K562 (cell line): ENCODE measurements at regions not wholly inside any gene's neighbourhood (a gene's known extent, or its start where the extent isn't known, plus 50 kb on each side); places are given as distances from the start of the nearest gene placed in this dataset.

Experiments
- MED1 ChIP-seq: sonication (generic); formaldehyde crosslinking; IDR thresholded peaks from 2 replicates; pipeline ENCODE4 v1.8.1; 2023; ENCODE audit warnings: missing genetic modification reagents, borderline replicate concordance
- RAD21 ChIP-seq, 2 experiments: fragments of 250-450 bp in 1 of 2; fragments of 450-650 bp in 1 of 2; sonication (Bioruptor Pico) in 1 of 2; formaldehyde crosslinking in 1 of 2; IDR thresholded peaks in 1 of 2; conservative IDR thresholded peaks in 1 of 2; 2 replicates each; pipeline versions ENCODE4 v1.4.0 to v1.8.0; 2020 to 2022; ENCODE audit warnings: mild to moderate bottlenecking in 2 of 2, moderate library complexity in 1 of 2
- ZBTB26 ChIP-seq: fragments of 450-650 bp; formaldehyde crosslinking; IDR thresholded peaks from 2 replicates; pipeline ENCODE4 v1.4.0; 2022; ENCODE audit warnings: missing genetic modification characterization
- TF ChIP-seq, protein P1 (sequence below): fragments of 200-800 bp; sonication (Bioruptor generic); IDR thresholded peaks from 2 replicates; pipeline ENCODE4 v1.6.1; 2016; ENCODE audit warnings: missing genetic modification characterization, missing compliant biosample characterization
- TF ChIP-seq, protein P2 (sequence below), 2 experiments: fragments of 450-650 bp; formaldehyde crosslinking in 1 of 2; IDR thresholded peaks; 2 replicates each; pipeline versions ENCODE4 v1.4.0 to v1.6.1; 2014 to 2020; ENCODE audit warnings: mild to moderate bottlenecking in 2 of 2, borderline replicate concordance in 1 of 2, low read depth in 1 of 2
- TF ChIP-seq, protein P3 (sequence below): fragments of 450-650 bp; formaldehyde crosslinking; IDR thresholded peaks from 2 replicates; pipeline ENCODE4 v1.4.0; 2022; ENCODE audit warnings: missing genetic modification characterization
- TF ChIP-seq, protein P4 (sequence below): fragments of 450-650 bp; IDR thresholded peaks from 2 replicates; pipeline ENCODE4 v1.6.1; 2016; ENCODE audit warnings: mild to moderate bottlenecking

DNA sequence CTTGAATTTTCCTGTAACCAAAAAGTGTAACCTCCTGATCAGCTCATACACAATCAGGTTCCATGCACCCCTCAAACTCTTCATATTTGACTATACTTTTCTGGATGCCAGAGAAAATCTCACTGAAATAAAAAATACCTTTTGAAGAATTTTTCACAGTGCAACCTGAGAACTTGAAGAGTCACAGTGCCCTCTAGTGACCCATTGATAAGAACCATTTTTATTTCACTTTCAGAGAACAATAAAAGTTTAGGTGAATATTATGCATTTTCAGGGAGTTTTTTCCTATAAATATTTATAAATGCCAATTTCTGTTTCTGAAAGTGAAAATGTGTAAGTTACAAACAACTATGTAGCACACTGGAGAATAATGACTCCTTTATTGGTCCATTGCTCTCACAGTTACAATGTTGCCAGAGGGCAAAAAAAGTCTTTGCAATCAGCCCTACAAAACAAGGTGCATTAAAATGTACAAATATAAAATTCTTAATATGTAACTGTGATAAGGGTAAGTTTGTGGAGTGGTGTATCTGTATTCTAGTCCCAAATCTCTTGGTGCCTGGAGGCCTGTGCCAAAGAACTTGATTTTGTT is 153.6 kb upstream of the INTU start (continued):
- TF ChIP-seq, protein P1, sequence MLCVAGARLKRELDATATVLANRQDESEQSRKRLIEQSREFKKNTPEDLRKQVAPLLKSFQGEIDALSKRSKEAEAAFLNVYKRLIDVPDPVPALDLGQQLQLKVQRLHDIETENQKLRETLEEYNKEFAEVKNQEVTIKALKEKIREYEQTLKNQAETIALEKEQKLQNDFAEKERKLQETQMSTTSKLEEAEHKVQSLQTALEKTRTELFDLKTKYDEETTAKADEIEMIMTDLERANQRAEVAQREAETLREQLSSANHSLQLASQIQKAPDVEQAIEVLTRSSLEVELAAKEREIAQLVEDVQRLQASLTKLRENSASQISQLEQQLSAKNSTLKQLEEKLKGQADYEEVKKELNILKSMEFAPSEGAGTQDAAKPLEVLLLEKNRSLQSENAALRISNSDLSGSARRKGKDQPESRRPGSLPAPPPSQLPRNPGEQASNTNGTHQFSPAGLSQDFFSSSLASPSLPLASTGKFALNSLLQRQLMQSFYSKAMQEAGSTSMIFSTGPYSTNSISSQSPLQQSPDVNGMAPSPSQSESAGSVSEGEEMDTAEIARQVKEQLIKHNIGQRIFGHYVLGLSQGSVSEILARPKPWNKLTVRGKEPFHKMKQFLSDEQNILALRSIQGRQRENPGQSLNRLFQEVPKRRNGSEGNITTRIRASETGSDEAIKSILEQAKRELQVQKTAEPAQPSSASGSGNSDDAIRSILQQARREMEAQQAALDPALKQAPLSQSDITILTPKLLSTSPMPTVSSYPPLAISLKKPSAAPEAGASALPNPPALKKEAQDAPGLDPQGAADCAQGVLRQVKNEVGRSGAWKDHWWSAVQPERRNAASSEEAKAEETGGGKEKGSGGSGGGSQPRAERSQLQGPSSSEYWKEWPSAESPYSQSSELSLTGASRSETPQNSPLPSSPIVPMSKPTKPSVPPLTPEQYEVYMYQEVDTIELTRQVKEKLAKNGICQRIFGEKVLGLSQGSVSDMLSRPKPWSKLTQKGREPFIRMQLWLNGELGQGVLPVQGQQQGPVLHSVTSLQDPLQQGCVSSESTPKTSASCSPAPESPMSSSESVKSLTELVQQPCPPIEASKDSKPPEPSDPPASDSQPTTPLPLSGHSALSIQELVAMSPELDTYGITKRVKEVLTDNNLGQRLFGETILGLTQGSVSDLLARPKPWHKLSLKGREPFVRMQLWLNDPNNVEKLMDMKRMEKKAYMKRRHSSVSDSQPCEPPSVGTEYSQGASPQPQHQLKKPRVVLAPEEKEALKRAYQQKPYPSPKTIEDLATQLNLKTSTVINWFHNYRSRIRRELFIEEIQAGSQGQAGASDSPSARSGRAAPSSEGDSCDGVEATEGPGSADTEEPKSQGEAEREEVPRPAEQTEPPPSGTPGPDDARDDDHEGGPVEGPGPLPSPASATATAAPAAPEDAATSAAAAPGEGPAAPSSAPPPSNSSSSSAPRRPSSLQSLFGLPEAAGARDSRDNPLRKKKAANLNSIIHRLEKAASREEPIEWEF = no peak
- no peak for TF ChIP-seq ZBTB26 (CRISPR knock-in tag)
- no peak for TF ChIP-seq MED1 (CRISPR knock-in tag)
- TF ChIP-seq, protein P2, sequence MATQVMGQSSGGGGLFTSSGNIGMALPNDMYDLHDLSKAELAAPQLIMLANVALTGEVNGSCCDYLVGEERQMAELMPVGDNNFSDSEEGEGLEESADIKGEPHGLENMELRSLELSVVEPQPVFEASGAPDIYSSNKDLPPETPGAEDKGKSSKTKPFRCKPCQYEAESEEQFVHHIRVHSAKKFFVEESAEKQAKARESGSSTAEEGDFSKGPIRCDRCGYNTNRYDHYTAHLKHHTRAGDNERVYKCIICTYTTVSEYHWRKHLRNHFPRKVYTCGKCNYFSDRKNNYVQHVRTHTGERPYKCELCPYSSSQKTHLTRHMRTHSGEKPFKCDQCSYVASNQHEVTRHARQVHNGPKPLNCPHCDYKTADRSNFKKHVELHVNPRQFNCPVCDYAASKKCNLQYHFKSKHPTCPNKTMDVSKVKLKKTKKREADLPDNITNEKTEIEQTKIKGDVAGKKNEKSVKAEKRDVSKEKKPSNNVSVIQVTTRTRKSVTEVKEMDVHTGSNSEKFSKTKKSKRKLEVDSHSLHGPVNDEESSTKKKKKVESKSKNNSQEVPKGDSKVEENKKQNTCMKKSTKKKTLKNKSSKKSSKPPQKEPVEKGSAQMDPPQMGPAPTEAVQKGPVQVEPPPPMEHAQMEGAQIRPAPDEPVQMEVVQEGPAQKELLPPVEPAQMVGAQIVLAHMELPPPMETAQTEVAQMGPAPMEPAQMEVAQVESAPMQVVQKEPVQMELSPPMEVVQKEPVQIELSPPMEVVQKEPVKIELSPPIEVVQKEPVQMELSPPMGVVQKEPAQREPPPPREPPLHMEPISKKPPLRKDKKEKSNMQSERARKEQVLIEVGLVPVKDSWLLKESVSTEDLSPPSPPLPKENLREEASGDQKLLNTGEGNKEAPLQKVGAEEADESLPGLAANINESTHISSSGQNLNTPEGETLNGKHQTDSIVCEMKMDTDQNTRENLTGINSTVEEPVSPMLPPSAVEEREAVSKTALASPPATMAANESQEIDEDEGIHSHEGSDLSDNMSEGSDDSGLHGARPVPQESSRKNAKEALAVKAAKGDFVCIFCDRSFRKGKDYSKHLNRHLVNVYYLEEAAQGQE (IDR thresholded peaks at IDR 0.05; ENCODE audit: borderline replicate concordance) = peak; percentile 31; the same call in 1 of the 2 replicates
- TF ChIP-seq, protein P2 (CRISPR knock-in tag; IDR thresholded peaks at IDR 0.05; ENCODE audit: low read depth) = no peak
- TF ChIP-seq RAD21 (CRISPR knock-in tag; conservative IDR thresholded peaks at IDR 0.05 in 1 of 2, IDR thresholded peaks at IDR 0.05 in 1 of 2) = peak; percentile 61 to 69
- TF ChIP-seq, protein P3, sequence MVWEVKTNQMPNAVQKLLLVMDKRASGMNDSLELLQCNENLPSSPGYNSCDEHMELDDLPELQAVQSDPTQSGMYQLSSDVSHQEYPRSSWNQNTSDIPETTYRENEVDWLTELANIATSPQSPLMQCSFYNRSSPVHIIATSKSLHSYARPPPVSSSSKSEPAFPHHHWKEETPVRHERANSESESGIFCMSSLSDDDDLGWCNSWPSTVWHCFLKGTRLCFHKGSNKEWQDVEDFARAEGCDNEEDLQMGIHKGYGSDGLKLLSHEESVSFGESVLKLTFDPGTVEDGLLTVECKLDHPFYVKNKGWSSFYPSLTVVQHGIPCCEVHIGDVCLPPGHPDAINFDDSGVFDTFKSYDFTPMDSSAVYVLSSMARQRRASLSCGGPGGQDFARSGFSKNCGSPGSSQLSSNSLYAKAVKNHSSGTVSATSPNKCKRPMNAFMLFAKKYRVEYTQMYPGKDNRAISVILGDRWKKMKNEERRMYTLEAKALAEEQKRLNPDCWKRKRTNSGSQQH (CRISPR knock-in tag) = no peak
- TF ChIP-seq, protein P4, sequence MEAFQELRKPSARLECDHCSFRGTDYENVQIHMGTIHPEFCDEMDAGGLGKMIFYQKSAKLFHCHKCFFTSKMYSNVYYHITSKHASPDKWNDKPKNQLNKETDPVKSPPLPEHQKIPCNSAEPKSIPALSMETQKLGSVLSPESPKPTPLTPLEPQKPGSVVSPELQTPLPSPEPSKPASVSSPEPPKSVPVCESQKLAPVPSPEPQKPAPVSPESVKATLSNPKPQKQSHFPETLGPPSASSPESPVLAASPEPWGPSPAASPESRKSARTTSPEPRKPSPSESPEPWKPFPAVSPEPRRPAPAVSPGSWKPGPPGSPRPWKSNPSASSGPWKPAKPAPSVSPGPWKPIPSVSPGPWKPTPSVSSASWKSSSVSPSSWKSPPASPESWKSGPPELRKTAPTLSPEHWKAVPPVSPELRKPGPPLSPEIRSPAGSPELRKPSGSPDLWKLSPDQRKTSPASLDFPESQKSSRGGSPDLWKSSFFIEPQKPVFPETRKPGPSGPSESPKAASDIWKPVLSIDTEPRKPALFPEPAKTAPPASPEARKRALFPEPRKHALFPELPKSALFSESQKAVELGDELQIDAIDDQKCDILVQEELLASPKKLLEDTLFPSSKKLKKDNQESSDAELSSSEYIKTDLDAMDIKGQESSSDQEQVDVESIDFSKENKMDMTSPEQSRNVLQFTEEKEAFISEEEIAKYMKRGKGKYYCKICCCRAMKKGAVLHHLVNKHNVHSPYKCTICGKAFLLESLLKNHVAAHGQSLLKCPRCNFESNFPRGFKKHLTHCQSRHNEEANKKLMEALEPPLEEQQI = no peak
